Astrocyte (in vitro differentiated cells and primary cell): ENCODE measurements at regions not wholly inside any gene's neighbourhood (a gene's known extent, or its start where the extent isn't known, plus 50 kb on each side); places are given as distances from the start of the nearest gene placed in this dataset.

Source experiments
- EZH2 ChIP-seq: IDR thresholded peaks from 2 replicates; pipeline ENCODE4 v1.6.1; 2012; ENCODE audit warnings: mild to moderate bottlenecking, low read length, inconsistent platforms; ENCODE audit not compliant: insufficient read depth
- TF ChIP-seq, protein P1 (sequence below): IDR thresholded peaks from 2 replicates; pipeline ENCODE4 v1.5.1; 2011; ENCODE audit warnings: low read depth, mild to moderate bottlenecking, inconsistent platforms, low read length, moderate library complexity; ENCODE audit not compliant: insufficient read depth

DNA sequence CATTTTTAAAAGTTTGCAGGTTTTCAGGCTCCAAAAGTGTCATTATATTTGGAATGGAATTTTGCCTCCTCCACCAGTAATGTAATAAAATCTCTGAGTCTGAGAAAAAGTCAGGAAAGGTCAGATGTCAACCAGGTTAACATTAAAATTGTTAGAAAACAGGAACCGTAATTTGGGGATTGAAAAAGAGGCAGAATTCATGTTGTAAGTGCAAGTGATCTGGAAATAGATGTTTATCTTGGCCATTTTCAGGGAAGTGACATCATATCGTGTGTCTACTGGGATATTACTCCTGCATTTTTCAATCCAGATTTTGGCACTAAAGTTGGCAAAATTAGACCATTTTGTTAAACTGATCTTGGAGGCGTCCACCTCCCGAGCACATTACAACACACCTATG is 428.5 kb upstream of the MGMT start:
- TF ChIP-seq, protein P1, sequence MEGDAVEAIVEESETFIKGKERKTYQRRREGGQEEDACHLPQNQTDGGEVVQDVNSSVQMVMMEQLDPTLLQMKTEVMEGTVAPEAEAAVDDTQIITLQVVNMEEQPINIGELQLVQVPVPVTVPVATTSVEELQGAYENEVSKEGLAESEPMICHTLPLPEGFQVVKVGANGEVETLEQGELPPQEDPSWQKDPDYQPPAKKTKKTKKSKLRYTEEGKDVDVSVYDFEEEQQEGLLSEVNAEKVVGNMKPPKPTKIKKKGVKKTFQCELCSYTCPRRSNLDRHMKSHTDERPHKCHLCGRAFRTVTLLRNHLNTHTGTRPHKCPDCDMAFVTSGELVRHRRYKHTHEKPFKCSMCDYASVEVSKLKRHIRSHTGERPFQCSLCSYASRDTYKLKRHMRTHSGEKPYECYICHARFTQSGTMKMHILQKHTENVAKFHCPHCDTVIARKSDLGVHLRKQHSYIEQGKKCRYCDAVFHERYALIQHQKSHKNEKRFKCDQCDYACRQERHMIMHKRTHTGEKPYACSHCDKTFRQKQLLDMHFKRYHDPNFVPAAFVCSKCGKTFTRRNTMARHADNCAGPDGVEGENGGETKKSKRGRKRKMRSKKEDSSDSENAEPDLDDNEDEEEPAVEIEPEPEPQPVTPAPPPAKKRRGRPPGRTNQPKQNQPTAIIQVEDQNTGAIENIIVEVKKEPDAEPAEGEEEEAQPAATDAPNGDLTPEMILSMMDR: no peak
- no peak for TF ChIP-seq EZH2
